Left hindlimb (tissue), 1 donor: ENCODE measurements at regions not wholly inside any gene's neighbourhood (a gene's known extent, or its start where the extent isn't known, plus 50 kb on each side); places are given as distances from the start of the nearest gene placed in this dataset.
"Not testable (repeated sequence)": the region's sequence is repeated elsewhere in the genome, so short reads cannot be mapped to it uniquely, and the experiment has no call there.

Experiments used
- DNase-seq: peaks from one replicate; pipeline ENCODE4 v3.0.0-alpha.2; 2018

- DNase-seq, result no peak
Observed at GRCh38 chrX:52261125-52261462, 76.4 kb downstream of the MAGED4 start.

GRCh38 chrX:52261463-52262194 lies 76.9 kb downstream of the MAGED4 start:
- peak; percentile 93 for DNase-seq

- DNase-seq, result no peak
Observed at GRCh38 chrX:52262195-52262546, 77.5 kb downstream of the MAGED4 start.

GRCh38 chrX:52263417-52263816 lies 78.7 kb downstream of the MAGED4 start:
- DNase-seq, result no peak

GRCh38 chrX:52265713-52266112 lies 81.0 kb downstream of the MAGED4 start:
- no peak for DNase-seq

- not testable (repeated sequence) for DNase-seq
Observed at GRCh38 chrX:52268502-52268901, 83.8 kb downstream of the MAGED4 start.

- no peak for DNase-seq
Observed at GRCh38 chrX:52270453-52271116, 85.9 kb downstream of the MAGED4 start.

GRCh38 chrX:52271206-52271605 lies 86.5 kb downstream of the MAGED4 start:
- no peak for DNase-seq

GRCh38 chrX:52277666-52278065 lies 91.2 kb upstream of the XAGE2 start:
- no peak for DNase-seq

GRCh38 chrX:52280812-52281211 lies 88.0 kb upstream of the XAGE2 start:
- no peak for DNase-seq

- no peak for DNase-seq
Observed at GRCh38 chrX:52284865-52285264, 84.0 kb upstream of the XAGE2 start.

- not testable (repeated sequence) for DNase-seq
Observed at GRCh38 chrX:52298968-52299367, 69.9 kb upstream of the XAGE2 start.

- DNase-seq, result not testable (repeated sequence)
Observed at GRCh38 chrX:52308532-52308931, 60.3 kb upstream of the XAGE2 start.
